ENCODE measurements at regions not wholly inside any gene's neighbourhood (a gene's known extent, or its start where the extent isn't known, plus 50 kb on each side); places are given as distances from the start of the nearest gene placed in this dataset.

DNA sequence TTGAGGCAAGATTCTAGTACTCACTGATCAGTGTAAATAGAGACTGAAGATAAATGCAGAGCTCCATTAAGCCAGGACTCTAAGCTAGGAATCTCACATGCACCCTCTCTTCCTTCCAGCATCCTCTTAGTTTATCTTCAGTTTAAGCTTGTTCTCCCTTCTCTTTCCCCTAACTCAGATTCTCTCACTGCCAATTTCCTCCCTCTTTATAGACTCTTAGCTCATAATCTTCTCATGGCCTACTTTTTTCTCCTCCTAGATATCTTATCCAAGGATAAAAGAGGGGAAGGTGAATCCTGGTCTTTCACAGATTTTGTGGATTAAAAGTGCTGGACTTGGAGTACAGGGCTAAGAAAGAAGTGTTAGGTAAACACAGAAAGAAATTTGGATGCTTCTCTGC lies 108.9 kb upstream of the TENM3 start:
- TF ChIP-seq, protein P1, sequence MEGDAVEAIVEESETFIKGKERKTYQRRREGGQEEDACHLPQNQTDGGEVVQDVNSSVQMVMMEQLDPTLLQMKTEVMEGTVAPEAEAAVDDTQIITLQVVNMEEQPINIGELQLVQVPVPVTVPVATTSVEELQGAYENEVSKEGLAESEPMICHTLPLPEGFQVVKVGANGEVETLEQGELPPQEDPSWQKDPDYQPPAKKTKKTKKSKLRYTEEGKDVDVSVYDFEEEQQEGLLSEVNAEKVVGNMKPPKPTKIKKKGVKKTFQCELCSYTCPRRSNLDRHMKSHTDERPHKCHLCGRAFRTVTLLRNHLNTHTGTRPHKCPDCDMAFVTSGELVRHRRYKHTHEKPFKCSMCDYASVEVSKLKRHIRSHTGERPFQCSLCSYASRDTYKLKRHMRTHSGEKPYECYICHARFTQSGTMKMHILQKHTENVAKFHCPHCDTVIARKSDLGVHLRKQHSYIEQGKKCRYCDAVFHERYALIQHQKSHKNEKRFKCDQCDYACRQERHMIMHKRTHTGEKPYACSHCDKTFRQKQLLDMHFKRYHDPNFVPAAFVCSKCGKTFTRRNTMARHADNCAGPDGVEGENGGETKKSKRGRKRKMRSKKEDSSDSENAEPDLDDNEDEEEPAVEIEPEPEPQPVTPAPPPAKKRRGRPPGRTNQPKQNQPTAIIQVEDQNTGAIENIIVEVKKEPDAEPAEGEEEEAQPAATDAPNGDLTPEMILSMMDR (IDR thresholded peaks at IDR 0.05; ENCODE audit: low read depth, low read length): no peak
- in situ Hi-C loops (cut with HindIII; ENCODE audit: low sequenced_read_pairs): no loop called here
- no peak for DNase-seq (ENCODE audit: low read depth, low spot score)
- no peak overlapping the region for H3K4me3 ChIP-seq (ENCODE audit: low read depth, low read length)

DNA sequence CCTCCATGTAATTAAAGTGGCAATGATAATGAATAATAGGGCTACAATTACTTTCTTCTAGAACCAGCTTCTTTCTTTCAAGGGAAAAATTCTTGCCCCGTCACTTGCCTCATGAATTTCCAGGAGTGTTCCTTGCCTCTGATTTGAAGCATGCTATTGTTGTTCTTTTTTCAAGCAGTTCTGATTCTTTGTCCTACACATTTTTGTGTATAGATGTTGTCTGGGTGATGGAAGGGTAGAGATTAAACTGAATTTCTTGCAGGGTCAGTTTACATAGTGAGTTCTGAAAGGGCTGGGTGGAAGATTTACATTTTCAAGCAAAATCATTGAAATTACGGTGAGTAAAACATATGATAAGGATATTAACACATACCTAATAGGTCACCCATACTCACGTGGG lies 107.0 kb upstream of the TENM3 start:
- H3K4me3 ChIP-seq (ENCODE audit: low read depth, low read length): no peak overlapping the region
- in situ Hi-C loops (cut with HindIII; ENCODE audit: low sequenced_read_pairs): no loop called here
- no peak for DNase-seq (ENCODE audit: low read depth, low spot score)
- TF ChIP-seq, protein P1 (IDR thresholded peaks at IDR 0.05; ENCODE audit: low read depth, low read length): no peak

DNA sequence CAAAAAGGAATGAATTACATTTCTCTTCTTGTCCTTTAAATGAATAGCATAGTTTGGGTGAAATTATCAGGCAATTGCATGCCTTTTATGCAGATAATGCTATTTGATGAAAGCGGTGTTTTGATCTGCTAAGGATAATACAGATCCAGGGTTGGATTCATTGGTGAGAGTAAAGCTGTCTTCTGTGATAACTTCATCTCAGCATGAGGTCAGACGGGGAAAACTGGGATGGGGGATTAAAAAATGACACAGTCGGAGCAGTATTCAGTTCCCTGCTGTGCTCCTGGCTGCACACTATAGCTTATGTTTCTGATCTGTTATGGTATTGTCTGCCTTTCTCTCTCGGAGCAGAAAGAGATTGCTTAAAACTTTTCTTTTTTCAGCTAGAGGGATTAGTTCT lies 105.9 kb upstream of the TENM3 start:
- in situ Hi-C loops (cut with HindIII; ENCODE audit: low sequenced_read_pairs): no loop called here
- peak; percentile 44 for DNase-seq (ENCODE audit: low read depth, low spot score)
- H3K4me3 ChIP-seq (ENCODE audit: low read depth, low read length): no peak overlapping the region
- TF ChIP-seq, protein P1 (IDR thresholded peaks at IDR 0.05; ENCODE audit: low read depth, low read length): no peak

DNA sequence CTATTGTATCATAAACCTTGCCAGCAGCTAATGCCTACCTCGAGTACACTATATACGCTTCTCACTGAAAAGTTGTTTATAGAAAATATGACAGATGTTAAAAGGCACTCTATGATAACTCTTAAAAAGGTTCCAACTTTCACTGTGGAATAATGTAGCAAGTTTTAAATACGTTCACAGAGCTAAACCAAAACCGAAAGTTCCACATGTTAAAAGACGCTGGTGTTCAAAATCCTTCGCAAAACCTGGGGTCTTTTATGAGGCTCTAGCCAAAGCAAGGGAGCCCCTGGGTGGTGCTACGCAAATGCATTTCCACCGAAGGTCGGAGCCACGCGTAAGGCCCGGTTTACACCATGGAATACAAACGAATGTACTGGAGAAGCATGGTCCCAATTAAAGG lies 103.7 kb upstream of the TENM3 start:
- H3K4me3 ChIP-seq (ENCODE audit: low read depth, low read length): no peak overlapping the region
- no peak for DNase-seq (ENCODE audit: low read depth, low spot score)
- in situ Hi-C loops (cut with HindIII; ENCODE audit: low sequenced_read_pairs): no loop called here
- TF ChIP-seq, protein P1 (IDR thresholded peaks at IDR 0.05; ENCODE audit: low read depth, low read length): no peak

DNA sequence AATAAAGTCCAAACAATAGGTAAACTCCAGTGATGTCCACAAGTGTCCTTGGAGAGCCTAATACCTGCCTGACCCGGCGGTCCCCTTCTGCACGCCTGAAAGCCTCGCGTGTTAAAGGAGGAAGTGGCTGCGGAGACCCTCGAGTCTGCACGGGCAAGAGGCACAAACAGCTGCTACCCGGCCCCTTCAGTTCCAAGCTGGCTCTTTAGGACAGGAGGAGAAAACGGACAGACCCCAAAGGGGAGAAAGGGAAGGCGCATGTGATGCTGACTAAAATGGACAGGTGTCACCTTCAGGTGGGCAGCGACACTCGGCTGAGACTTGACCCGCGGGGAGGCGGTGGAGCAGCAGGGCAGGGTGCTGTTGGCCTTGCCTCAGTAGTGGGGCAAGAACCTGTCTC lies 102.7 kb upstream of the TENM3 start:
- H3K4me3 ChIP-seq (ENCODE audit: low read depth, low read length): no peak overlapping the region
- TF ChIP-seq, protein P1 (IDR thresholded peaks at IDR 0.05; ENCODE audit: low read depth, low read length): no peak
- in situ Hi-C loops (cut with HindIII; ENCODE audit: low sequenced_read_pairs): no loop called here
- DNase-seq (ENCODE audit: low read depth, low spot score): no peak

DNA sequence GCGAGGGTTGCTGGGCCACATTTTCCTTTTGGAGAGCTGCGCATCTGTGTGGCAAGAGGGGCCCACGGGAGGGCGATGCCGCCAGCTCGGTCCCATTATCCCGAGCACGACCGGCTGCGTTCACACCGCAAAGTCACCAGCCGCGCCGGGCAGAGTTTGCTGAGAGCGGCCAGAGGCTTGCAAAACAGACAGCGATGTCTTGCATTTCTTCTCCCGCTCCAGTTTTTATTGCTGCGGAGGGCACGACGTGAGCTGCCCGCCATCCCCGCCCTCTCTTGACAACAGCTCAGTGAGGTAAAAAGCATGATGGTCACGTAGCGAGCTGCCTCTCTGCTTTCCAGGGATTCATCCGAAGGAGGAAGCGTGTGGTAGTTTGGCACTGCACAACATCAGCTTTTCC lies 102.1 kb upstream of the TENM3 start:
- TF ChIP-seq, protein P1 (IDR thresholded peaks at IDR 0.05; ENCODE audit: low read depth, low read length): no peak
- peak; percentile 32 for DNase-seq (ENCODE audit: low read depth, low spot score)
- in situ Hi-C loops (cut with HindIII; ENCODE audit: low sequenced_read_pairs): no loop called here
- peak overlapping the region; percentile 20 for H3K4me3 ChIP-seq (ENCODE audit: low read depth, low read length)

Measured in astrocyte of the spinal cord (primary cell).